EL (cell line): ENCODE measurements at regions not wholly inside any gene's neighbourhood (a gene's known extent, or its start where the extent isn't known, plus 50 kb on each side); places are given as distances from the start of the nearest gene placed in this dataset.
A peak's percentile ranks its signal among the peaks of the same experiment; 100 is the strongest.
"Not testable (repeated sequence)": the region's sequence is repeated elsewhere in the genome, so short reads cannot be mapped to it uniquely, and the experiment has no call there.

ENCODE experiments used
- DNase-seq: peaks from one replicate; pipeline ENCODE4 v3.0.0-alpha.2; 2016

DNA sequence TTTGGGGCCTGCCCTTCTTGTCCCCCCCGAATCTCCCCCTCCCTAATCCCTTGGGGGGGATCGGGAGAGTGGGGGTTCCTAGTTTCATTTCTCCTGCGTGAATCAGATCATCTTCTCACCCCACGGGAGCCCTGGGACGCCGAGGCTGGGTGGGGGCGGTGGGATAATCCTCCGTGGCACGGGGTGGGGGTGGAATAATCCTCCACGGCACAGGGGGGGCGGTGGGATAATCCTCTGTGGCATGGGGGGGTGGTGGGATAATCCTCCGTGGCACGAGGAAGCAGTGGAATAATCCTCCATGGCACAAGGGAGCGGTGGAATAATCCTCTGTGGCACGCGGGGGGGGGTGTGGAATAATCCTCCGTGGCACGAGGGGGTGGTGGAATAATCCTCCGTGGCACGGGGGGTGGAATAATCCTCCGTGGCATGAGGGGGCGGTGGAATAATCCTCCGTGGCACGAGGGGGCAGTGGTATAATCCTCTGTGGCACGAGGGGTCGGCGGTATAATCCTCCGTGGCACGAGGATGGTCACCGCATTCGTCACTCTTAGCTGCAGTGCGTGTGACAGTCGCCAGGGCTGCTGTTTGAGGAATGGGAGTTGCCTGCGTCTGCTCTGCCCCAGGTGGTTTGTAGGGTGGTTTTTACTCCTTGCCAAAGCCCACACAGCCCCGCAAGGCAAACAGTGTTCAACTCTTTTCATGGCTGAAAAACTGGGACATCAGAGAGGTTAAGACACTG is 156.9 kb downstream of the LAT start:
- DNase-seq: no peak

DNA sequence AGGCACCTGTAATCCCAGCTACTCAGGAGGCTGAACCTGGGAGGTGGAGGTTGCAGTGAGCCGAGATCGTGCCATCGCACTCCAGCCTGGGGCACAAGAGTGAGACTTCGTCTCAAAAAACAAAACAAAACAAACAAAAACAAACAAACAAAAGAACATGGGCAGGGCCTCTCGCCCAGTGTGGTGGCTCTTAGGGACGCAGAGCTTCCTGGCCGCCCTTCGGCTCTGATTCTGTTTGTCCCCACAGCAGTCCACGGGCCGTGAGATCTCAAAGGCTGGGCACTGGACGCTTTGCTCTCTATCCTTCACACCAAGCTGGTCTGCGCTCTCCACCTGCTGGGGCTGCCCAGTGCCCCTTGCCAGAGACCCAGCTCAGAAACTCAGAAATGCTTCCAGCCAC is 156.3 kb downstream of the LAT start:
- DNase-seq: not testable (repeated sequence)

DNA sequence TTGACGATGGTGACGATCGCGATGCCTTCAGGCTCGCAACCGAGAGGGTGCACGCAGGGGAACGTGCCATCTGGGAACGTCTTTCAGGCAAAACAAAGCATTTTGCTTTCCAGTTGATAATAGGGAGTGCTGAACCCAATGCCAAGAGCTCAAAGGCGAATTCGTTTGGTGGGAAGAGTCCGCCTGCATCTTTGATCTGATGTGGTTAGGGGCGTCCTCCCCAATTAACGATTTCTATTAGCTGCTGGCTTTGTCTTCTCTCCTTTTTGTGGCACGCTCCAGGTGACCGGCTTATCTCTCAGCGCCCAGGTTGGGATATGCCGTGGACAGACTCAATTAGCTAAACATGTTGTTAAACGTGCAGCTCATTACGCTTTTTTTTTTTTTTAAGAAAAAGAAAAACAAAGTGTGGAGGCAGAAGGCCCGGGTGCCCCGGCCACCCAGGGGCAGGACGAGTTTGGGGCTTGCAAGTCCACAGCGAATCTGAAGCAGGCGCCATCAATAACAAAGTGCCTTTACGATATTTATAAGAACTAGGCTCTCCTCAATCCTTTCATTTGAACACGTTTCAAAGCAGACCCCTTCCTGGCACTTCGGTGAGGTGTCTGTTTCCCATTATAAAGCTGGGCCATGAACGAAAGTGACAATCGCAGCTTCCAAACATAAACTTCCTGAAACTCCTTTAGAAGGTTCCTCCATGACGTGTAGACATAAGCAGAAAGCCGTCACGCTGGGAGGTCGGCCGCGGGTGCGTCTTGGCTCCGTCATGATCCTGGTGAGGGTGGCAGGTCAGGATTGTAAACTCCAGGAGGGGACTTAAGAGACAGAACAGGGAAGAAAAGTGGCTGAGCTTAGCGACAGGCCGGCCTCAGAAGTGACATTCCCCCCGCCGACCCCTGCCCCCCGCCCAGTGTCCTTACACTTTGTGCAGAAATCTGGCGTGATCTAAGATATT is 155.3 kb downstream of the LAT start:
- DNase-seq: not testable (repeated sequence)

DNA sequence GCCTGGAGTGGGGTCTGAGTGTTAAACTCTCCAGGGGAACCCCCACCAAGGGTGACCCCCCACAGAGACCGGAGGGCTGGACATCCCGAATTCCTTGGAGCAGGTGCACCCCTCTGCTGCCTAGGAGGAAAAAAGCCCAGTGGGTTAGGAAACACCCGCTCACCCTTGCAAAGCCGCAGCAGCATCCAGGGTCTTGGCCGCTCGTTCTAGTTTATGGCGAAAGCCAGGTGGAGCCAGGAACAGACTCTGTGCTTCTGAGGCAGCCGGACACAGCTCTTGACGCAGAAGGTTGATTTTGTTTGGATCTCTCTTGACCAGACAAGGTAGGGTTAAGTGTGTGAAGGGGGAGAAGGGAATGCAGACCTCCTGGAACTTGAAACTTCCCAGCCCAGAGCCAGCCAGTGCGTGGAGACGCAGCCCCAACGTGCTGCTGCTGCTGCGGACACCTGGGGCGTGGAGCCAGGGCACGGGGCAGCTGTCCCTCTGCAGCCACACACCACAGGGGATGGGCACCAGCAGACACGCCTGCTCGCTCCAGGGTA is 154.5 kb downstream of the LAT start:
- DNase-seq: no peak

GRCh38 chr16:29138698-29139097 is 153.8 kb downstream of the LAT start:
- not testable (repeated sequence) for DNase-seq

- not testable (repeated sequence) for DNase-seq
These were observed 153.2 kb downstream of the LAT start for GRCh38 chr16:29137894-29138662.

- DNase-seq: not testable (repeated sequence)
These were observed 152.6 kb downstream of the LAT start for GRCh38 chr16:29137461-29137860.

DNA sequence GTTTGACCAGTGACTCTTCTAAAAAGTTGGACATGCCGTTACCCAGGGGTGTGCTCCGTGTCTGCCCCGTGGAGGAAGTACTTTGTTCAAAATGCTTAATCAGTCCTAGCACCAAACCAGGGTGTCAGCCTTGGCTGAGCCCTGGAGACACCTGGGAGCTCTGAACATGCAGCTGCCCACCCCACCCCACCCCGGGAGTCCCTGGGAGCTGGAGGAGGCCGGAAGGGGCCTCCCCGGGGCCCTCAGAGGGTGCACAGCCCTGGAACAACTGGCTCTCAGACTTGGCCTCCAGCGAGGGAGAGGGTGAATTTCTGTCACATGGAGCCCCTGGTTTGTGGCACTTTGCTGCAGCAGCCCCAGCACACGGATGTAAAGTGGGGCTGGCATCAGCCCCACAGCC is 152.1 kb downstream of the LAT start:
- DNase-seq: not testable (repeated sequence)

- not testable (repeated sequence) for DNase-seq
These were observed 151.3 kb downstream of the LAT start for GRCh38 chr16:29136046-29136696.

DNA sequence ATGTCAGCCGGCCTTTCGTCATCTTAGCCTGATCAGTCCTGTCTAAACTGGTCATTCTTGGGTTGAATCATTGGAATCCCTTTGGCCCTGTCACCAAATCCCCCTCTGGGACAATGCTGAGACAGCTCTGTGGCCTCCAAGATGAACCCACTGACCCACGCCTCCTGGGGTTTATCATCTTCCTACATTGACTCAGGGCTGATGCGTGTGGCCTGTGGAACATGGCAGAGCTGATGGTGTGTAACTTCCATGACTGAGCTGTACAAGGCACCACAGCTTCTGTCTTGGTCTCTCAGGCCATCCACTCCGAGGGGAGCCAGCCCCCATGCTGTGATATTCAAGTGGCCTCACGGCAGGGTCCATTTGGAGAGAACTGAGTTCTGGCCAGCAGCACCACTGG is 150.2 kb downstream of the LAT start:
- not testable (repeated sequence) for DNase-seq

- DNase-seq: not testable (repeated sequence)
These were observed 149.0 kb downstream of the LAT start for GRCh38 chr16:29133681-29134430.

GRCh38 chr16:29132869-29133268 is 148.0 kb downstream of the LAT start:
- not testable (repeated sequence) for DNase-seq

DNA sequence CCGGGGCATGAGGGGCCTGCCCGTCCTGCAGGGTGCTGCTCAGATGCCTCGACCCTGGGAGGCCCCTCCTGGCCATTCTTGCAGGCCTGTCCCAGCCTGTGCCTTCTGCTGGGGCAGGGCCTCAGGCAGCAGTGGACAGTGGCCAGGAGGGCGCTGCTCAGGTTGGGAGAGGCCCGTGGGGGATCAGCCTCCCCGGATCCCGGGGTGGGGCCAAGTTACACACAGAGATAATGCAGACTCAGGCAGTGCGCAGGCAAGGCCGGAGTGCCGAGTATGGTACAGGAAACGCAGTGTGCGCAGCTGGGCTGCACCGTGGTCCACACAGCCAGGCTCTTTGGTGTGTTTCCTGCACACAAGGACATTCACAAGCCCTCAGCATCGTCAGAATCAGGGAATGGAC is 147.6 kb downstream of the LAT start:
- DNase-seq: not testable (repeated sequence)

- DNase-seq: peak; percentile 18
These were observed 146.3 kb downstream of the LAT start for GRCh38 chr16:29130901-29131851.

- DNase-seq: not testable (repeated sequence)
These were observed 145.4 kb downstream of the LAT start for GRCh38 chr16:29130131-29130711.

- DNase-seq: not testable (repeated sequence)
These were observed 144.7 kb downstream of the LAT start for GRCh38 chr16:29129458-29130038.

- not testable (repeated sequence) for DNase-seq
These were observed 144.0 kb downstream of the LAT start for GRCh38 chr16:29128732-29129457.

GRCh38 chr16:29127806-29128420 is 143.1 kb downstream of the LAT start:
- not testable (repeated sequence) for DNase-seq
